Sigmoid colon (tissue), 4 donors: ENCODE measurements at regions not wholly inside any gene's neighbourhood (a gene's known extent, or its start where the extent isn't known, plus 50 kb on each side); places are given as distances from the start of the nearest gene placed in this dataset.

Experiments used
- CTCF ChIP-seq, 4 experiments: fragments of 450-650 bp in 3 of 4; fragments of 200-600 bp in 1 of 4; IDR thresholded peaks; one replicate each; pipeline ENCODE4 v1.5.1; 2016 to 2019; ENCODE audit warnings: antibody characterized with exemption in 4 of 4, mild to moderate bottlenecking in 3 of 4, moderate library complexity in 2 of 4
- POLR2AphosphoS5 ChIP-seq, 4 donors: sonication (generic); formaldehyde crosslinking; IDR thresholded peaks; one replicate each; pipeline ENCODE4 v1.6.1; 2017; ENCODE audit warnings: antibody characterized with exemption in 4 of 4

GRCh38 chr20:51880188-51880587 is 77.9 kb upstream of the SALL4 start:
- TF ChIP-seq CTCF (IDR thresholded peaks at IDR 0.05): no peak
- no peak for TF ChIP-seq POLR2AphosphoS5 (IDR thresholded peaks at IDR 0.05)
